ENCODE measurements at regions not wholly inside any gene's neighbourhood (a gene's known extent, or its start where the extent isn't known, plus 50 kb on each side); places are given as distances from the start of the nearest gene placed in this dataset.

- Histone ChIP-seq H3K27me3 (ENCODE audit: control insufficient read depth, insufficient read depth, low read length) (no peaks in the 10 kb centered on the region), H3K79me1 (ENCODE audit: low read depth in 1 of 2, low read length in 2 of 2) (no peaks in the 10 kb centered on the region), H2BK20ac (ENCODE audit: low read depth, low read length) (no peak overlapping the region), H3K14ac (replicated peaks; ENCODE audit: low read depth, low read length) (no peak overlapping the region), H3K18ac (ENCODE audit: low read depth, low read length) (no peak overlapping the region), H3K4me3 (ENCODE audit: insufficient read depth, low read depth, low read length) (no peak overlapping the region), H2AK5ac (ENCODE audit: low read depth, low read length) (no peak overlapping the region), H2BK15ac (ENCODE audit: low read depth, low read length) (no peak overlapping the region), H3K9me3 (ENCODE audit: control insufficient read depth, insufficient read depth, low read length) (peaks cover 7% of the 10 kb centered on the region), H3K36me3 (ENCODE audit: control insufficient read depth, insufficient read depth, low read length) (no peaks in the 10 kb centered on the region), H4K91ac (ENCODE audit: insufficient read depth, low read depth, low read length) (no peak overlapping the region), H3K4me2 (ENCODE audit: low read depth, low read length) (no peak overlapping the region), H3K27ac (ENCODE audit: insufficient read depth, low read length) (no peak overlapping the region), H4K5ac (ENCODE audit: low read depth, low read length) (no peak overlapping the region), H3K56ac (ENCODE audit: extremely low read depth, insufficient read depth, low read length) (no peak overlapping the region), H4K20me1 (ENCODE audit: insufficient read depth, low read length) (no peaks in the 10 kb centered on the region), H2AK9ac (replicated peaks; ENCODE audit: low read depth, low read length, poor library complexity) (no peak overlapping the region), H3K23ac (ENCODE audit: low read depth, low read length) (no peak overlapping the region), H2AFZ (replicated peaks; ENCODE audit: low read length, poor library complexity) (no peak overlapping the region), H3K4ac (ENCODE audit: low read depth, low read length) (no peak overlapping the region), H3K4me1 (ENCODE audit: control insufficient read depth, insufficient read depth, low read length) (no peaks in the 10 kb centered on the region), H3K9me1 (ENCODE audit: insufficient read depth, low read length) (no peaks in the 10 kb centered on the region), H3K9ac (ENCODE audit: low read depth, low read length) (no peak overlapping the region), H2BK5ac (ENCODE audit: low read depth, low read length, poor library complexity, severe bottlenecking) (no peak overlapping the region), H4K8ac (ENCODE audit: low read depth in 2 of 2, low read length in 2 of 2) (no peak overlapping the region), H2BK120ac (ENCODE audit: low read depth, low read length) (no peak overlapping the region)
- no CpG with 5 or more reads among the region's 4 CpGs for WGBS, 2 experiments (ENCODE audit: extremely low coverage in 2 of 2, insufficient read length in 1 of 2)
- POLR2A ChIA-PET (ENCODE audit: unreplicated experiment), result no interaction called here
- intact Hi-C loops (cut with micrococcal nuclease), result no loop called here
- in situ Hi-C loops (cut with MboI; ENCODE audit: low sequenced_read_pairs), result no loop called here
- ATAC-seq (ENCODE audit: low read depth) (no peak), DNase-seq (no peak)
- dilution Hi-C loops (cut with HindIII; ENCODE audit: low sequenced_read_pairs, unreplicated experiment), result no loop called here
- no TSS peak for BruUV-seq (replicated peaks)
- CTCF ChIA-PET, result no interaction called here
- TF ChIP-seq MAZ (IDR thresholded peaks at IDR 0.05; ENCODE audit: borderline replicate concordance, low read depth, low read length), result no peak
- TF ChIP-seq USF2 (IDR thresholded peaks at IDR 0.05; ENCODE audit: low read depth, low read length), result no peak
- TF ChIP-seq FOS (IDR thresholded peaks at IDR 0.05; ENCODE audit: low read depth, low read length), result no peak
- TF ChIP-seq RCOR1 (IDR thresholded peaks at IDR 0.05; ENCODE audit: insufficient replicate concordance, low read length), result no peak
- TF ChIP-seq POLR2A (IDR thresholded peaks at IDR 0.05; ENCODE audit: low read depth, low read length), result no peak
- no peak for TF ChIP-seq MXI1 (IDR thresholded peaks at IDR 0.05; ENCODE audit: borderline replicate concordance, low read depth, low read length)
- TF ChIP-seq NFE2L2 (IDR thresholded peaks at IDR 0.05; ENCODE audit: low read depth, low read length), result no peak
- no peak for TF ChIP-seq SMC3 (IDR thresholded peaks at IDR 0.05; ENCODE audit: low read depth, low read length)
- TF ChIP-seq MAFK (IDR thresholded peaks at IDR 0.05; ENCODE audit: low read depth, low read length), result no peak
- no peak for TF ChIP-seq CHD1 (IDR thresholded peaks at IDR 0.05; ENCODE audit: low read depth, low read length)
- no peak for TF ChIP-seq RFX5 (IDR thresholded peaks at IDR 0.05; ENCODE audit: low read depth, low read length)
- TF ChIP-seq CEBPB (IDR thresholded peaks at IDR 0.05; ENCODE audit: low read depth, low read length), result no peak
- no peak for TF ChIP-seq BHLHE40 (IDR thresholded peaks at IDR 0.05; ENCODE audit: low read depth, low read length)
- TF ChIP-seq, protein P1, sequence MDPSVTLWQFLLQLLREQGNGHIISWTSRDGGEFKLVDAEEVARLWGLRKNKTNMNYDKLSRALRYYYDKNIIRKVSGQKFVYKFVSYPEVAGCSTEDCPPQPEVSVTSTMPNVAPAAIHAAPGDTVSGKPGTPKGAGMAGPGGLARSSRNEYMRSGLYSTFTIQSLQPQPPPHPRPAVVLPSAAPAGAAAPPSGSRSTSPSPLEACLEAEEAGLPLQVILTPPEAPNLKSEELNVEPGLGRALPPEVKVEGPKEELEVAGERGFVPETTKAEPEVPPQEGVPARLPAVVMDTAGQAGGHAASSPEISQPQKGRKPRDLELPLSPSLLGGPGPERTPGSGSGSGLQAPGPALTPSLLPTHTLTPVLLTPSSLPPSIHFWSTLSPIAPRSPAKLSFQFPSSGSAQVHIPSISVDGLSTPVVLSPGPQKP (IDR thresholded peaks at IDR 0.05; ENCODE audit: borderline replicate concordance, low read depth, low read length), result no peak
- no peak for TF ChIP-seq RAD21 (IDR thresholded peaks at IDR 0.05; ENCODE audit: low read length)
- TF ChIP-seq, protein P2, sequence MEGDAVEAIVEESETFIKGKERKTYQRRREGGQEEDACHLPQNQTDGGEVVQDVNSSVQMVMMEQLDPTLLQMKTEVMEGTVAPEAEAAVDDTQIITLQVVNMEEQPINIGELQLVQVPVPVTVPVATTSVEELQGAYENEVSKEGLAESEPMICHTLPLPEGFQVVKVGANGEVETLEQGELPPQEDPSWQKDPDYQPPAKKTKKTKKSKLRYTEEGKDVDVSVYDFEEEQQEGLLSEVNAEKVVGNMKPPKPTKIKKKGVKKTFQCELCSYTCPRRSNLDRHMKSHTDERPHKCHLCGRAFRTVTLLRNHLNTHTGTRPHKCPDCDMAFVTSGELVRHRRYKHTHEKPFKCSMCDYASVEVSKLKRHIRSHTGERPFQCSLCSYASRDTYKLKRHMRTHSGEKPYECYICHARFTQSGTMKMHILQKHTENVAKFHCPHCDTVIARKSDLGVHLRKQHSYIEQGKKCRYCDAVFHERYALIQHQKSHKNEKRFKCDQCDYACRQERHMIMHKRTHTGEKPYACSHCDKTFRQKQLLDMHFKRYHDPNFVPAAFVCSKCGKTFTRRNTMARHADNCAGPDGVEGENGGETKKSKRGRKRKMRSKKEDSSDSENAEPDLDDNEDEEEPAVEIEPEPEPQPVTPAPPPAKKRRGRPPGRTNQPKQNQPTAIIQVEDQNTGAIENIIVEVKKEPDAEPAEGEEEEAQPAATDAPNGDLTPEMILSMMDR (conservative IDR thresholded peaks at IDR 0.05; ENCODE audit: low read depth, low read length), result no peak
These were observed 104.9 kb upstream of the HS3ST4 start for GRCh38 chr16:25586826-25587225.
